Spleen (tissue), 11 donors: ENCODE measurements at regions not wholly inside any gene's neighbourhood (a gene's known extent, or its start where the extent isn't known, plus 50 kb on each side); places are given as distances from the start of the nearest gene placed in this dataset.

Experiments
- DNase-seq: peaks from one replicate; pipeline ENCODE4 v3.0.0-alpha.2; 2020
- H3K27ac ChIP-seq, 8 donors: fragments of 200-600 bp; sonication (generic) in 7 of 8; 1 replicate in 4 of 8; 2 replicates in 4 of 8; pipeline versions ENCODE4 v1.5.0 to v1.8.0; 2016 to 2021; ENCODE audit warnings: inconsistent platforms in 4 of 8, mild to moderate bottlenecking in 4 of 8, moderate library complexity in 1 of 8
- H3K27me3 ChIP-seq, 7 donors: fragments of 200-600 bp; sonication (generic) in 6 of 7; replicated peaks in 1 of 7; 1 replicate in 4 of 7; 2 replicates in 3 of 7; pipeline versions ENCODE4 v1.5.0 to v1.8.0; 2016 to 2021; ENCODE audit warnings: inconsistent platforms in 3 of 7, mild to moderate bottlenecking in 1 of 7
- H3K36me3 ChIP-seq, 6 donors: fragments of 200-600 bp; sonication (generic) in 5 of 6; 1 replicate in 4 of 6; 2 replicates in 2 of 6; pipeline versions ENCODE4 v1.5.0 to v1.8.0; 2016 to 2021; ENCODE audit warnings: inconsistent platforms in 2 of 6
- H3K4me1 ChIP-seq, 6 donors: fragments of 200-600 bp; sonication (generic) in 5 of 6; 1 replicate in 3 of 6; 2 replicates in 3 of 6; pipeline versions ENCODE4 v1.5.0 to v1.8.0; 2016 to 2021; ENCODE audit warnings: inconsistent platforms in 3 of 6
- H3K4me3 ChIP-seq, 8 donors: fragments of 200-600 bp; sonication (generic) in 7 of 8; 1 replicate in 4 of 8; 2 replicates in 4 of 8; pipeline versions ENCODE4 v1.5.0 to v1.8.0; 2016 to 2021; ENCODE audit warnings: inconsistent platforms in 4 of 8, mild to moderate bottlenecking in 4 of 8, moderate library complexity in 2 of 8
- H3K9me3 ChIP-seq, 8 donors: fragments of 200-600 bp; sonication (generic) in 7 of 8; 1 replicate in 4 of 8; 2 replicates in 4 of 8; pipeline versions ENCODE4 v1.5.0 to v1.8.0; 2016 to 2021; ENCODE audit warnings: inconsistent platforms in 4 of 8
- POLR2A ChIP-seq, 3 donors: fragments of 450-650 bp; IDR thresholded peaks; one replicate each; pipeline ENCODE4 v1.5.1; 2017; ENCODE audit warnings: antibody characterized with exemption in 3 of 3, mild to moderate bottlenecking in 1 of 3
- POLR2AphosphoS5 ChIP-seq, 3 donors: sonication (generic); formaldehyde crosslinking; IDR thresholded peaks; one replicate each; pipeline ENCODE4 v1.5.1; 2017; ENCODE audit warnings: antibody characterized with exemption in 3 of 3
- WGBS, 5 donors: extraction: QIAGEN DNeasy Blood & Tissue Kit in 3 of 5; methylation state at CpG; one replicate each; pipeline versions ENCODE4 v1.1.5 to v1.1.7; 2013 to 2018; 5-methylcytosine and 5-hydroxymethylcytosine counted together
- intact Hi-C: fragments of 100-400 bp; cut with DNase I; formaldehyde crosslinking; loops from one replicate; pipeline ENCODE4 v1.15.0; 2023; ENCODE audit warnings: low total_unique reads
- TF ChIP-seq, protein P1 (sequence below), 11 experiments: fragments of 200-600 bp in 7 of 11; fragments of 450-650 bp in 4 of 11; sonication (generic) in 4 of 11; IDR thresholded peaks in 8 of 11; conservative IDR thresholded peaks in 3 of 11; 1 replicate in 7 of 11; 2 replicates in 4 of 11; pipeline versions ENCODE4 v1.4.0 to v1.8.0; 2016 to 2021; ENCODE audit warnings: antibody characterized with exemption in 11 of 11, inconsistent platforms in 4 of 11, mild to moderate bottlenecking in 1 of 11
- donor health status: healthy with polysubstance abuse.
- donor health status: DM: no; HTN: no; CAD: no; lungs with moderate emphysema.
- donor health status: DM: no; HTN: no; CAD: no.
- donor health status: Bipolar disorder and iron deficiency.
- donor health status: healthy.
- donor health status: DM: no; HTN: no; CAD: no.
- donor health status: DM: yes; HTN: yes; CAD: no.

DNA sequence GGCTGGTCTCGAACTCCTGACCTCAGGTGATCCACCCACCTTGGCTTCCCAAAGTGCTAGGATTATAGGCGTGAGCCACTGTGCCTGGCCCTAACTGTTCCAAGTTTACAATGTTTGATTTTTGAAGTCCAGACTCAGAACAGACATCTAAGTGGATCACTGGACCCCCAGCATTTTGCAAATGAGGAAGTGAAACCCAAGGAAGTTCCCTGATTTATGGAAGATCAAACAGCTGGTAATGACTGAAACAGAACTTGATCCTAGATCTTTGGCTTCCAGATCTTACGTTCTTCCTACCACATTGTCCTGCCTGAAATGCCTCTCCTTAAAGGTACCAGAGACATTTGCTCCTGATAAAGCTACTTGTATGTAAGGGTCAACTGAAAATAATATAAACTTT, 58.3 kb upstream of the NCOA1 start:
- H3K4me1 ChIP-seq, result peaks cover 0 to 19% (median 12%) of the 10 kb centered on the region in 6 donors
- DNase-seq, result no peak
- intact Hi-C loops, result no loop called here
- TF ChIP-seq POLR2AphosphoS5 (IDR thresholded peaks at IDR 0.05), result no peak
- TF ChIP-seq, protein P1, sequence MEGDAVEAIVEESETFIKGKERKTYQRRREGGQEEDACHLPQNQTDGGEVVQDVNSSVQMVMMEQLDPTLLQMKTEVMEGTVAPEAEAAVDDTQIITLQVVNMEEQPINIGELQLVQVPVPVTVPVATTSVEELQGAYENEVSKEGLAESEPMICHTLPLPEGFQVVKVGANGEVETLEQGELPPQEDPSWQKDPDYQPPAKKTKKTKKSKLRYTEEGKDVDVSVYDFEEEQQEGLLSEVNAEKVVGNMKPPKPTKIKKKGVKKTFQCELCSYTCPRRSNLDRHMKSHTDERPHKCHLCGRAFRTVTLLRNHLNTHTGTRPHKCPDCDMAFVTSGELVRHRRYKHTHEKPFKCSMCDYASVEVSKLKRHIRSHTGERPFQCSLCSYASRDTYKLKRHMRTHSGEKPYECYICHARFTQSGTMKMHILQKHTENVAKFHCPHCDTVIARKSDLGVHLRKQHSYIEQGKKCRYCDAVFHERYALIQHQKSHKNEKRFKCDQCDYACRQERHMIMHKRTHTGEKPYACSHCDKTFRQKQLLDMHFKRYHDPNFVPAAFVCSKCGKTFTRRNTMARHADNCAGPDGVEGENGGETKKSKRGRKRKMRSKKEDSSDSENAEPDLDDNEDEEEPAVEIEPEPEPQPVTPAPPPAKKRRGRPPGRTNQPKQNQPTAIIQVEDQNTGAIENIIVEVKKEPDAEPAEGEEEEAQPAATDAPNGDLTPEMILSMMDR (IDR thresholded peaks at IDR 0.05 in 8 of 11, conservative IDR thresholded peaks at IDR 0.05 in 3 of 11), result no peak
- TF ChIP-seq POLR2A (IDR thresholded peaks at IDR 0.05), result no peak
- H3K9me3 ChIP-seq, result no peaks in the 10 kb centered on the region
- WGBS, 5 donors, result 79 to 86% (median 83%) methylated on average over 3 of the region's 3 CpGs
- H3K27ac ChIP-seq, result no peak overlapping the region
- H3K4me3 ChIP-seq, result no peak overlapping the region
- H3K27me3 ChIP-seq, result no peaks in the 10 kb centered on the region
- no peaks in the 10 kb centered on the region for H3K36me3 ChIP-seq

DNA sequence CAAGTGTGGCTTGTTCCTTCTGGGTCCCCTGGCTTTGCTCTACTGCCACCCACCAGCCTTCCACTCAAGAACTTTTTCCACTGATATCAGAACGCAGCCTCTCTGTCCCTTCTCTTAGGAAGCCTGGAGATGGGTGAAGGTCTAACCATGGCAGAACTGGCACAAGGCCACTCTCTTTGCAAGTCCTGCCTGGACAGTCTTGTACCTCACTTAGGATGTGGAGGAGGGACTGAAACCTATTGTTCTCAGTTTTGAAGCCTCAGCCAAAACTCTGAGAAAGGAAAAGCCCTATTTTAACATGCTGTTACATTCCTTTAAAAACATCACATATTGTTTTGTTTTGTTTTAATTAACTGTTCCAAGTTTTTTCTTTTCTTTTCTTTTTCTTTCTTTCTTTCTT, 58.9 kb upstream of the NCOA1 start:
- DNase-seq, result no peak
- intact Hi-C loops, result no loop called here
- Histone ChIP-seq H3K4me3 (no peak overlapping the region), H3K9me3 (no peaks in the 10 kb centered on the region), H3K4me1 (peaks cover 0 to 19% (median 12%) of the 10 kb centered on the region in 6 donors), H3K27me3 (no peaks in the 10 kb centered on the region), H3K36me3 (no peaks in the 10 kb centered on the region), H3K27ac (no peak overlapping the region)
- no peak for TF ChIP-seq POLR2A (IDR thresholded peaks at IDR 0.05)
- TF ChIP-seq POLR2AphosphoS5 (IDR thresholded peaks at IDR 0.05), result no peak
- TF ChIP-seq, protein P1 (IDR thresholded peaks at IDR 0.05 in 8 of 11, conservative IDR thresholded peaks at IDR 0.05 in 3 of 11), result no peak
- WGBS, 5 donors, result 63 to 94% (median 89%) methylated on average over 1 of the region's 1 CpG

DNA sequence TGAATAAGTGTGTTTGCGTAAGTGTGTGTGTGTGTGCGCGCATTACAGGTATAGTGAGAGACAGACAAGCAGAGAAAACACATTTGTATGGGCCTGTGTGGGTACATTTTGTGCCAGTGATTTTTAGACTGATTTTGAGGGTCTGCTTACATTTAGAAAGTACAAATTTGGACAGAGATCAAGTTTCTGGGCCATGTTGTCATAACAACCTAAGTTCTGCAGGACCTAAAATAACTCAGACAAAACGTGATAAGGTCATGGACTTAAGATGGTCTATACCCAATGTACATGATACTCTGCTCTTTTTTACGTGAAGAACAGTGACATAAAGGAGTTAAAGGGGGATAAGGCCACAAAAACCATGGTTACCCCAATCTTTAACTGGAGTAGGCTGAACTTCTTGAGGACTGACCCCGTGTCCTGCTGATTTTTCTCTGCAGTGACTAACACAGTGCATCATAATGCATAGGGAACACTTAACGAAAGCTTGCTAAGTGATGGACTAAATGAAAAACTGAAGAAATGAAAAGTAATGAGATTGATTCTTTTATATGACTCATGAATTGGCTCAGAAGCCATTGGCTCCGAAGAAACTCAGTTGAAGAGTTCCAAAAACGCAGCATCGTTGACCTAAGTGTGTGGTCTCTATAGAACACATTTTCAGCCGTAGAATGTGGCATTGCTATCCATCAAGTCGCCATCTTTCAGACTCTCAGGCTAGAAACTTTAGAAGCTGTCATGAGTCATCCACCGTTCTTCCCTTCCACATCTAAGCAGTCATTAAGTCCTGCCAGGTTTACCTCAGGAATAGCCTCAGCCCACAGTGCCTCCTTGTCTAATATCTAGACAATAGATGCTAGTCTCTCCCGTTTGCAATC, 61.6 kb upstream of the NCOA1 start:
- no peak overlapping the region for H3K27ac ChIP-seq
- intact Hi-C loops, result no loop called here
- no peaks in the 10 kb centered on the region for H3K4me1 ChIP-seq
- H3K9me3 ChIP-seq, result no peaks in the 10 kb centered on the region
- no peak overlapping the region for H3K4me3 ChIP-seq
- H3K36me3 ChIP-seq, result no peaks in the 10 kb centered on the region
- DNase-seq, result no peak
- 81 to 86% (median 83%) methylated on average over 14 of the region's 14 CpGs for WGBS, 5 donors
- TF ChIP-seq, protein P1 (IDR thresholded peaks at IDR 0.05 in 8 of 11, conservative IDR thresholded peaks at IDR 0.05 in 3 of 11), result no peak
- TF ChIP-seq POLR2A (IDR thresholded peaks at IDR 0.05) (no peak), POLR2AphosphoS5 (IDR thresholded peaks at IDR 0.05) (no peak)
- no peaks in the 10 kb centered on the region for H3K27me3 ChIP-seq

DNA sequence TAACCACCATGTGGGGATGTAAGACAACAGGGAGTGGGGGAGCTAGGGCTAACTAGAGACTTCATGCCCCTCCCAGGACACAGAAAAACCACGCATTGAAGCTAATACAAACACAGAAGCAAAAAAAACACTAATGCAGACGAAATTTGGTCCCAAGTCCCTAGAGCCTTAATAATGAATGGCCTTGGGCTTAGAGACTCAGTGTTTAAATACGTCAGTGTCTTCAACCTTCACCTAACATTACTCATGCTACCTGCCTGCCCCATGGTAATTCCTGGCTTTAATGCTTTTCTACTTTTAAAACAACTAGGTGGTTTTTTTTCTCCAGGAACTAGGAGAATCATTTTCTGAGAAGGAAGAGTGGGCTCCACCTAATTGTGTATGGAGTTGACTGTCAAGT, 64.1 kb upstream of the ITSN2 start:
- Histone ChIP-seq H3K36me3 (no peaks in the 10 kb centered on the region), H3K4me1 (no peaks in the 10 kb centered on the region), H3K4me3 (no peak overlapping the region), H3K9me3 (peaks cover 0 to 6% (median 0%) of the 10 kb centered on the region in 8 donors), H3K27ac (no peak overlapping the region), H3K27me3 (no peaks in the 10 kb centered on the region)
- TF ChIP-seq POLR2A (IDR thresholded peaks at IDR 0.05) (no peak), POLR2AphosphoS5 (IDR thresholded peaks at IDR 0.05) (no peak)
- TF ChIP-seq, protein P1 (IDR thresholded peaks at IDR 0.05 in 8 of 11, conservative IDR thresholded peaks at IDR 0.05 in 3 of 11), result no peak
- intact Hi-C loops, result no loop called here
- WGBS, 5 donors, result 77 to 89% (median 81%) methylated on average over 3 of the region's 3 CpGs
- no peak for DNase-seq
